NCI-H69 (cell line): ENCODE measurements at regions not wholly inside any gene's neighbourhood (a gene's known extent, or its start where the extent isn't known, plus 50 kb on each side); places are given as distances from the start of the nearest gene placed in this dataset.
A peak's percentile ranks its signal among the peaks of the same experiment; 100 is the strongest.

Source experiments
- DNase-seq: peaks from one replicate; lab custom pipeline; 2025; lab: John Stamatoyannopoulos, UW

- DNase-seq: no peak
These were observed 55.6 kb downstream of the MRPL32 start for GRCh38 chr7:42987648-42988214.

- DNase-seq: no peak
These were observed 58.8 kb downstream of the MRPL32 start for GRCh38 chr7:42991024-42991423.

DNA sequence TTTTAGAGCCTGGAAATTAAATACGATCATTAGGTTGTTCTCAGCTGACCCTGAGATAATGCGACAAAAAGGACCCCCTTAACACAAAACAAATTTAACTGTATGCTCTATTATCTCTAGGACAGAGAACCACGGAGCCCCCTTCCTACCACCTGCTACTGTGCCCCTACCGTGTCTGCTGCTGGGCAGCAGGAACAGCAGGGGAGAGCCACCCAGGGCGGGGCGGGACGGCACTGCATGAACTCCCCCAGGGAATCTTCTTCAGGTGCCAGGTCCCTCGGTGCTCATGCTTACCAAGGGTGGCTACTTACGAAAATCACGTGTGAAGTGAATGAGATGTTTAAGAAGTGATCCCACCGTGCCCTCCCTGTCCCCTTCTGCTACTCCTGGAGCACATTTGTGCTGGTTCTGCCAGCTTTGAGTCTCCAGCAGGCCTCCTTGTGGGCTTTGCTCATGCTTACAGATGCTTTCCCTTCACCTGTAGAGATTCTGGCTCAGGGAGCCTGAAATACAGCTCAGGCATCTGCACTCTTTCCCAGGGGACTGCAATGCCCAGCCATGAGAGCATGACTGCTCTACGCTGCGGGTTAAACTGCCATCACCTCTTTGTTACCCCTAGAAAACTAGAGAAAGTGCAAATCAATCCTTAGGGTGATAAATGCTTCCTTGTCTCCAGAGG is 59.9 kb downstream of the MRPL32 start:
- no peak for DNase-seq

- DNase-seq: no peak
These were observed 60.9 kb downstream of the MRPL32 start for GRCh38 chr7:42993038-42993437.

- DNase-seq: no peak
These were observed 61.9 kb downstream of the MRPL32 start for GRCh38 chr7:42994096-42994495.

- DNase-seq: no peak
These were observed 65.4 kb downstream of the MRPL32 start for GRCh38 chr7:42997611-42998010.

- no peak for DNase-seq
These were observed 71.9 kb downstream of the MRPL32 start for GRCh38 chr7:43004082-43004481.

DNA sequence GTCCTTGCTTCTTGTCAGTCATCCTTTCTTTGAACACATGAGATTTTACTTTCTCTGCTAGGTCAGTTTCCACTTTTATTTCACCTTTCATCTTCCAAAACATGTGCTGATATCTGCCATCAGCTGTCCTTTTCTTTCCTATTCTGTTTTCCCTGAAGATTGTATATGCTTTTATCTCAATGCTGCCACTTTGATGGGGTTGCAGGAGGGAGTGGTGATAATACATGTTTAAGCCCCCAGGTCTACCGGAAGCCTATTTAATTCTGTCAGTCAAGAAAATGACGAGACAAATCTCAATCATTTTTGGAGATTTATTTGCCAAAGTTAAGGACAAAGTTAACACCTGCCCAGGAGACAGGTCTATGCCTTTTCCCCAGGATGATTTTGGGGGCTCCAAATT is 73.8 kb downstream of the MRPL32 start:
- no peak for DNase-seq

GRCh38 chr7:43010061-43010460 is 77.9 kb downstream of the MRPL32 start:
- DNase-seq: no peak

GRCh38 chr7:43011879-43012278 is 79.7 kb downstream of the MRPL32 start:
- DNase-seq: no peak

DNA sequence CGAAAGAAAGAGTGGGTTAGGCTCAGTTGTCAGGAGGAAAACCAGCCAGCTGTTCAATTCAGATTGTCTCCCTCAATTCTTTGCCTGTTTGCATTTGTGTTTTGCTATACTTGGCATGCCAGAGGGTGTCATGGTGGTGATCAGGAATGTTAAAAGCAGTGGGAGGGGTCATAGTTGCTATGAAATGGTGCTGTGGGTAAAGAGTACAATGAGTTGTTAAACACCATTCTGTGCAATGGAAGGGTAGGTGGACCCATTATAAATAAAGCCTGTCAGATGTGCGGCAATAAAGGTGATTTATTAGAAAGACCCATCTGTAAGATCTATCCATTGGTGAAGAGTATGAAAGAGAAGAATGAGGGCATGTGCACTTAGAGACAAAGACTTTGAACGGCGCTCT is 82.2 kb downstream of the MRPL32 start:
- DNase-seq: peak; percentile 12

DNA sequence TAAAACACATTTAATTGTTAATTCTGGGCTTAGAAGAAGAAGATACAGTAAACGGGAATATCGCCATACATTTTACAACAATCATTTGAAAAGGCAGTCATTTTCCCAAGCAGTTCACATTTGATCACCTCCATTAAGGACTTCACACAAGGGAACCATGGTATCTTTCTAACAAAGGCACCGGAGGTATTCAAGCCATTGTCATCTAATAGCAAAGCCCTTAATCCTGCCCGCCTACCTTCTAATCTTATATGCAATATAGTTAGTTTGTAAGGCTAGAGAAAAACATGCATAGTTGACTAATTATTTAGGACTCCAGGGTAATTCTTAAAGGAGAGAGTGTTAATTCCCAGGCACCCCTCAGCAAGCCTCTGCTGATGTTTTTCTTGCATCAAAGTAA is 83.1 kb downstream of the MRPL32 start:
- no peak for DNase-seq

DNA sequence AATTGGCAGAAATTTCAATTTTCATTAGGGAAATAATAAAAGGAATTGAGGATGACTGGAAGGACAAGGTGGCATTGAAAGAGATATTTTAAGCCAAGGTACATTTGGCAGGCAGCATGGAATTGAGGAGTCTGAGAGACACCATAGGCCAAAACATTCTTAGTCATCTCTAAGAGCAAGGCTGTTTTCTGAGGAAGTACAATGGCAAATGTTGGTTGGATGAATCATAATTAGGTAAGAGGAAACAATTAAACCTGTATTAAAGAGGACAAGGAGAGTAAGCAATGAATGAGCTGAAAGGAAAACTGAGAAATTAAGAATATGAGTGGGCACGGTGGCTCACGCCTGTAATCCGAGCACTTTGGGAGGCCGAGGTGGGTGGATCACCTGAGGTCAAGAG is 86.3 kb downstream of the MRPL32 start:
- no peak for DNase-seq

- no peak for DNase-seq
These were observed 89.3 kb downstream of the MRPL32 start for GRCh38 chr7:43021431-43021830.

DNA sequence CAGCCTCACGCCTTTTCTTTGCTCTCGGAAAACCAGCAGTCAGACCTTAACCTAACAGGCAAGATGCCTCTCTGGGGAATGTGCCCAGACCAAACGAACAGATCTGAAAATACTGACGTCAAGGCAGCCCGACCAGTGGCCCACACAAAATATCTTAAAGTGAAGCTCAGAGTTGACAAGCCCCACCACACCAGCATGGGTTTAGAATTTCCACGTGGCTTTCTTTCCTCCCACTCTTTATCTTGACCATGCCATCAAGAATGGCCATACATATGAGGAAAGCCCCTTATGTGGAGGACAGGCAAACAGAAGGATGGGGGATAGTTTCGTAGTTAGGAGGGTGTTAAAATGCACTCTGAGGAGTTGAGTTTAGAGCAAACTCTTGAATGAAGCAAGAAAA is 89.8 kb downstream of the MRPL32 start:
- no peak for DNase-seq

DNA sequence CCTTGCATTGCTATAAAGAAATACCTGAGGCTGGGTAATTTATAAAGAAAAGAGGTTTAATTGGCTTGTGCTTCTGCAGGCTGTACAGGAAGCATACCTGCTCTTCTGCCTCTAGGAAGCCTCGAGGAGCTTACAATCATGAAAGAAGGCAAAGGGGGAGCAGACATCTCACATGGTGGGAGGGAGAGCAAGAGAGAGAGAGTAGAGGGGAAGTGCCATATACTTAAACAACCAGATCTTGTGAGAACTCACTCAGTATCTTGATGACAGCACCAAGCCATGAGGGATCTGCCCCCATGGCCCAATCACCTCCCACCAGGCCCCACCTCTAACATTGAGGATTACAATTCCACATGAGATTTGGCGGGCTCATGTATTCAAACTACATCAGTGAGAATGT is 79.1 kb upstream of the HECW1 start:
- DNase-seq: no peak

DNA sequence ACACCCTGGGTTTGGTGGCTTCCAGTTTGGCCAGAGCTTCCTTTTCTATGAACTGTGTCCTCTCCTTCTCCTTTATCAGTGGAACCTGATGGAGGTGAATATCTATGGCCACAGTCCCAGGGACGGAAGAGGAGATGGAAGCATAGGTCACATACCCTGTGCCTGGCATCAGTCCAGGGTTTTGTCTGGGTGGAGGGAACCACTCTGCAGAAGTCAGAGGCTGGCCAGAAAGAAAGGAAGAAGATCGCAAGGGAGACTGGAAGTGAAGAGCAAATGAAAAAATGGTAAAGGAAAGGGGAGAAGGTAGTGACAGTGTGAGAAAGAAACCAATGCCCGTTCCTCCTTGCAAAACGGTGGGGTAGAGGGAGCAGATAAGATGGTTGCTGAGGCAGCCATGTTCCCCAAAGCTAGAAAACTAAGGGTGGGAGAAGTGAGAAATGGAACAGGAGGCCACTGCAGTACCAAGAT is 77.9 kb upstream of the HECW1 start:
- no peak for DNase-seq

GRCh38 chr7:43037531-43037930 is 74.9 kb upstream of the HECW1 start:
- no peak for DNase-seq

DNA sequence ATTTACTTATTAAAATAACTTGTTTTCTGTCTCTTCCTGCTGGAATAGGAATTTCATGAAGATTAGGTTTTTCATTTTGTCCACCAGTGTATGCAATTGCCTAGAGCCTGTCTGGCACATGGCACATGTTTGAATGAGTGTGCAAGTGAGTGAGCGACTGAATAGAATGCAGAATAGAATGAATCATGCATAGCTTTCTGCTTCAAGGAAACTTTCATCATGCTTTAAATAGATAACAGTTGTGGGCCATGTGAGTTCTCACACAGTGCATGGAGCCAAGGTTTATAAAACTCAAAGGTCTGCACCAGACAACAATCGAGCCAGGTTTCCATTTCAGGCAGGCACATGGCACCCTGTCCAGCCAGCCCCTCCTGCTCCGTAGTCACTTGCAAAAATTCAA is 74.2 kb upstream of the HECW1 start:
- no peak for DNase-seq

- peak; percentile 4 for DNase-seq
These were observed 73.1 kb upstream of the HECW1 start for GRCh38 chr7:43039346-43039745.

DNA sequence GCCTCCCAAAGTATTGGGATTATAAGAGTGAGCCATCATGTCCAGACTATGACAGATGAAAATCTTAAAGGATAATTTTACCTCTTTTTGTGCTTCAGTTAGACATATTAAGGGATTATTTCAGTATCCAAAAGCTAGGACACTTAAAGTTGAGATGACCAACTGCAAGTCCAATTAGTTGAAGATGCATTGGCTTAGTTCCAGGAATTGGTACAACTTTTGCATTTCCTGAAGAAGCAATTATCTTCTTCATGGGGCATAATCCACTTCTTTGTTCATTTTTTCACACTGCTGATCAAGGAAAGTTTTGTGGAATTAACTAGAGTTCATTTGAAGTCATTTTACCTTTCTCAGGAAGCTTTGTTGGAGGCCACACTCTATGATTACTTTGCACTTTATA is 72.0 kb upstream of the HECW1 start:
- no peak for DNase-seq

GRCh38 chr7:43041105-43041504 is 71.3 kb upstream of the HECW1 start:
- DNase-seq: no peak

DNA sequence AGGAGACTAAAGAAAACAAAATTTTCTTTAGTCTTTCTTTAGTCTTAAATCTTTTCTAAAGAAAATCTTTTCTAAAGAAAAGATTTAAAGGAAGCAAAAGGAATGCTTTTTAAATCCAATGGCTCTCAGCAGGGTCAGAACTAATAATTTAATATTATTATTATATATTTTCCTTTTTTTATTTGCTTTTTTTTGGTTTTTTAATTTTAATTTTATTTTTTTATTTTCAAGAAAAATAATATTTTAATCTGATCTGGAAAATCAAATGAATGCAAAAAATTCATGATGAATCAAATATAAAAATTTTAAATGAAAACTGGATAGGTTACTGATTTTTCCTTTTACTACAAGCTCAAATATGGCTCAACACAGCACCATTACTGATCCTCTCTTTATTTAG is 70.7 kb upstream of the HECW1 start:
- DNase-seq: no peak

DNA sequence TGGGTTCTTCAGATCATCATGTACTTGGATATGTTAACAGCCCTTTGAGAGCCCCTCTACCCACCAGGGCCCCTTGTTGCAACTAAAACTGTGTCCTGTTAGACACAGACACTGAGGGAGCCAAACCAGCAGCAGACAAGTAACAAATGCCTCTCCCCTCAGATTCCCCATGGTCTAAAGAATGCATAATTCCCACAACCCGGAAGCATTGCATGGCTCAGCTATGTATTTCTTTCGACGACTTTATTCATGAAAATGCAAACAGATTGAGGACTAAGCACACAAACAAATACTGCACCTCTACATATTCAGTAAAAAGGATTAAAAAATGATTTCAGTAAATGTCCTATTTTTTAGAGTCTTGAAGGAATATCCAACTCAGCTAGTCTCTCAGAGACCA is 70.1 kb upstream of the HECW1 start:
- no peak for DNase-seq
